ENCODE measurements at regions not wholly inside any gene's neighbourhood (a gene's known extent, or its start where the extent isn't known, plus 50 kb on each side); places are given as distances from the start of the nearest gene placed in this dataset.
"Not testable (repeated sequence)": the region's sequence is repeated elsewhere in the genome, so short reads cannot be mapped to it uniquely, and the experiment has no call there.

GRCh38 chr14:30064454-30064853 lies 136.8 kb upstream of the PRKD1 start:
- Histone ChIP-seq H3K9me3 (no peaks in the 10 kb centered on the region), H3K27me3 (no peaks in the 10 kb centered on the region), H3K4me3 (replicated peaks in 1 of 3) (no peak overlapping the region), H3K4me1 (no peaks in the 10 kb centered on the region), H3K36me3 (no peaks in the 10 kb centered on the region), H3K27ac (no peak overlapping the region)
- intact Hi-C loops (cut with DNase I) = no loop called here
- DNase-seq = no peak
- no peak for TF ChIP-seq CTCF (IDR thresholded peaks at IDR 0.05)
- TF ChIP-seq POLR2A (IDR thresholded peaks at IDR 0.05) = no peak

- H3K27ac ChIP-seq = no peak overlapping the region
- H3K4me1 ChIP-seq = no peaks in the 10 kb centered on the region
- H3K36me3 ChIP-seq = no peaks in the 10 kb centered on the region
- H3K4me3 ChIP-seq (replicated peaks in 1 of 3) = no peak overlapping the region
- TF ChIP-seq POLR2A (IDR thresholded peaks at IDR 0.05) = no peak
- no peak for TF ChIP-seq CTCF (IDR thresholded peaks at IDR 0.05)
- H3K27me3 ChIP-seq = no peaks in the 10 kb centered on the region
- intact Hi-C loops (cut with DNase I) = no loop called here
- no peak for DNase-seq
- H3K9me3 ChIP-seq = no peaks in the 10 kb centered on the region
- WGBS, 2 donors = 57 to 60% methylated on average over 1 of the region's 1 CpG
Observed at GRCh38 chr14:30069536-30069935, 141.9 kb upstream of the PRKD1 start.

GRCh38 chr14:30072454-30072853 lies 144.8 kb upstream of the PRKD1 start:
- DNase-seq; H3K4me3 ChIP-seq (replicated peaks in 1 of 3); H3K27me3 ChIP-seq; H3K36me3 ChIP-seq; H3K4me1 ChIP-seq; H3K27ac ChIP-seq; intact Hi-C loops (cut with DNase I); H3K9me3 ChIP-seq: not testable (repeated sequence)
- WGBS, 2 donors = 37 to 59% methylated on average over 1 to 2 of the region's 2 CpGs

- H3K27ac ChIP-seq = no peak overlapping the region
Observed at GRCh38 chr14:30077946-30078345, 150.3 kb upstream of the PRKD1 start.

GRCh38 chr14:30078811-30079402 lies 151.3 kb upstream of the PRKD1 start:
- Histone ChIP-seq H3K4me1 (no peaks in the 10 kb centered on the region), H3K27me3 (no peaks in the 10 kb centered on the region), H3K9me3 (no peaks in the 10 kb centered on the region), H3K36me3 (no peaks in the 10 kb centered on the region), H3K4me3 (replicated peaks in 1 of 3) (no peak overlapping the region), H3K27ac (no peak overlapping the region)
- 78 to 81% methylated on average over 8 of the region's 8 CpGs for WGBS, 2 donors
- no peak for DNase-seq
- TF ChIP-seq POLR2A (IDR thresholded peaks at IDR 0.05) (no peak), CTCF (IDR thresholded peaks at IDR 0.05) (no peak)
- intact Hi-C loops (cut with DNase I) = no loop called here

More at GRCh38 chr14:30077946-30078345, 150.3 kb upstream of the PRKD1 start:
- WGBS, 2 donors = 73 to 82% methylated on average over 2 of the region's 2 CpGs
- no peak overlapping the region for H3K4me3 ChIP-seq (replicated peaks in 1 of 3)
- H3K4me1 ChIP-seq = no peaks in the 10 kb centered on the region
- no peaks in the 10 kb centered on the region for H3K27me3 ChIP-seq
- H3K36me3 ChIP-seq = no peaks in the 10 kb centered on the region
- H3K9me3 ChIP-seq = no peaks in the 10 kb centered on the region
- DNase-seq = no peak
- TF ChIP-seq CTCF (IDR thresholded peaks at IDR 0.05) (no peak), POLR2A (IDR thresholded peaks at IDR 0.05) (no peak)
- intact Hi-C loops (cut with DNase I) = no loop called here

GRCh38 chr14:30082486-30082885 lies 154.8 kb upstream of the PRKD1 start:
- no peak for DNase-seq
- TF ChIP-seq CTCF (IDR thresholded peaks at IDR 0.05) (no peak), POLR2A (IDR thresholded peaks at IDR 0.05) (no peak)
- no peak overlapping the region for H3K27ac ChIP-seq
- no peak overlapping the region for H3K4me3 ChIP-seq (replicated peaks in 1 of 3)
- no peaks in the 10 kb centered on the region for H3K36me3 ChIP-seq
- no peaks in the 10 kb centered on the region for H3K4me1 ChIP-seq
- H3K9me3 ChIP-seq = no peaks in the 10 kb centered on the region
- no peaks in the 10 kb centered on the region for H3K27me3 ChIP-seq
- 81 to 83% methylated on average over 1 of the region's 1 CpG for WGBS, 2 donors
- intact Hi-C loops (cut with DNase I) = no loop called here
